Urothelium cell line (cell line): ENCODE measurements at regions not wholly inside any gene's neighbourhood (a gene's known extent, or its start where the extent isn't known, plus 50 kb on each side); places are given as distances from the start of the nearest gene placed in this dataset.
"Not testable (repeated sequence)": the region's sequence is repeated elsewhere in the genome, so short reads cannot be mapped to it uniquely, and the experiment has no call there.

Experiments used
- DNase-seq: peaks from one replicate; pipeline ENCODE4 v3.0.0; 2011; ENCODE audit warnings: low spot score, mixed read lengths
- FAIRE-seq: peaks from 2 replicates; lab custom pipeline; 2011; peaks lifted over from hg19 to GRCh38; lab: Jason Lieb, UNC

GRCh38 chrX:12034741-12035140 is 103.5 kb upstream of the FRMPD4 start:
- DNase-seq (no peak), FAIRE-seq (no peak)

- DNase-seq (no peak), FAIRE-seq (no peak)
These were observed 95.7 kb upstream of the FRMPD4 start for GRCh38 chrX:12042615-12043014.

GRCh38 chrX:12052109-12052508 is 86.2 kb upstream of the FRMPD4 start:
- FAIRE-seq = no peak
- no peak for DNase-seq

- FAIRE-seq = no peak
- DNase-seq = no peak
These were observed 80.2 kb upstream of the FRMPD4 start for GRCh38 chrX:12058087-12058486.

- FAIRE-seq = no peak
- no peak for DNase-seq
These were observed 77.6 kb upstream of the FRMPD4 start for GRCh38 chrX:12060489-12061260.

- DNase-seq (peak; percentile 17), FAIRE-seq (no peak)
These were observed 73.0 kb upstream of the FRMPD4 start for GRCh38 chrX:12065251-12065650.

- DNase-seq (no peak), FAIRE-seq (no peak)
These were observed 62.2 kb upstream of the FRMPD4 start for GRCh38 chrX:12076046-12076445.

- FAIRE-seq (no peak), DNase-seq (peak; percentile 4)
These were observed 58.0 kb upstream of the FRMPD4 start for GRCh38 chrX:12080265-12080664.

GRCh38 chrX:12082959-12083358 is 55.3 kb upstream of the FRMPD4 start:
- not testable (repeated sequence) for DNase-seq, FAIRE-seq
